GM19438 (cell line): ENCODE measurements at regions not wholly inside any gene's neighbourhood (a gene's known extent, or its start where the extent isn't known, plus 50 kb on each side); places are given as distances from the start of the nearest gene placed in this dataset.

Experiments used
- ATAC-seq: cut with Tn5 transposase; IDR thresholded peaks from one replicate; pipeline ENCODE4 v1.9.1; 2021; ENCODE audit warnings: low read depth; ENCODE audit not compliant: unreplicated experiment

DNA sequence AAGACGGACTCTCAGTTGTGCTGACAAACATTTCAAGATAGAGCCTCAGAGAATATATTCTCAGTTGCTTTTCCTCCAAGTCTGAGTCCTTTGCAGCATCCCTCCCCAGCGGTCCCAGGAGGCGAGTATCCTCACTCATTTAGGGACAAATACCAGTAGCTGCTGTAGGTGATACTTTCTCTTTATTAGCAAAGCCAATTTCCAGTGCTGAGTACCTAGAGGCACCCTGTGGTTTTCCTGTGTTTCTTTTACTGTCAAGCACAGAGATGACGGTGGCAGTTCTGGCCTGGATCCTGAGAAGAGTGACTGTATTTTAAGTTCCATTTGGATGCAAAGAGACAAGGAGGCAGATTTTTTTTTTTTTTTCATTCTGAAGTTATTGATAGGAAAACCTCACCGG lies 1058.4 kb downstream of the SORCS3 start:
- ATAC-seq, result no peak

DNA sequence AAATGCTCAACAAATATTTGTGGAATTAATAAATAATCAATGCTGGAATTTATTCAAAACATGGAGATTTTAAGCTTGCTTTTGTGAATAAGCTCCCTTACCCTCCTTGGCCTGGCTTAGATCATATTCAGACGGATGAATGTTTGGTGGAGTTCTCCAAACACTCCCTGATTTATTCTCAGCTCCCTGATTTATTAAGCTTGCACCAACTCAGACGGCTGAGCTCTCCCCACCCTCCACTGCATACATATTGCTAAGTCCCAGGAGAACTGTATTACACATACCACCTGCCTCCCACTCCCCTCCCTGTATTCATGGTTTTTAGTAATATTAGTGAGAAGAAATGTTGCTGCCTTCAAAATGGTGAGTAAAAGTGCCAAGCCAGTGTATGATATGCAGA lies 1057.5 kb downstream of the SORCS3 start:
- ATAC-seq, result no peak

DNA sequence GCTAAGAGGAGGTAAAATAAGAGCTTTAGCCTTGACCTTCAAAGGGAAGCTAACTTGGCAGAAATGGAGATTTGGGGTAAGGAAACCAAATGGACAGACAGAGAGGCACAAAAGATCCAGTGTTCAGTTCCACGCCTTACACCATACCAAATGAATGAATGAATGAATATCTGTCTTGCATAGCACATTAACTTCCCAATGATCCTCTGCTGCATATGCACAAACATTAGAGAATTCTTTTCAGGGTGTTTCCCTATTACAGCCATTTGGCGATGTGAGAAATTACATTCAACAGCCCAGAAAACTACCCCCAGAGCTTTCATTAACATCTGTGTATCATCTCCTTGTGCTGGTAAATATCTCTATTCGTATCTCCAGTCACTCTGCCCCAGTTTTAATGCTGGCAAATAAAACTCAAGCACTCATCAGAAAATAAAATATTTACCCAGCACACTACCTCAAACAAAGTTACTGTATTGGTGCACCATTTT lies 1056.2 kb downstream of the SORCS3 start:
- ATAC-seq, result no peak

DNA sequence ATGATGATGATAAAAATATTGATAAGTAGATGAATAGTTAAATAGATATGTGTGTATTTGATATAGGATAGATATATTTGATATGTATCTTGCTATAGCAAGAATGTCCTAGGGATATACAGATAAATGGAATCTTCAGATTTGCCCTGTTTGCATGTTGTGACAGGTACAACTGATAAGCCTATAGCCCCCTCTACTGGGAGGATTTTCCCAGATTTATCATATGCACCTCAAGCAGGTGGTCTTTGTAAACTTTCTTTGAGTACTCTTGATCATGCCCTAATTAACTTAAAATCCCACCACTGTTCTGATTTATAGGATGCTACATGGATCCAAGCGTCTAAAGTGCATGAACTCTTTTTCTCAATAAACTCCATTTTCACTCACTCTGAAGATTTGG lies 1050.7 kb downstream of the SORCS3 start:
- no peak for ATAC-seq

DNA sequence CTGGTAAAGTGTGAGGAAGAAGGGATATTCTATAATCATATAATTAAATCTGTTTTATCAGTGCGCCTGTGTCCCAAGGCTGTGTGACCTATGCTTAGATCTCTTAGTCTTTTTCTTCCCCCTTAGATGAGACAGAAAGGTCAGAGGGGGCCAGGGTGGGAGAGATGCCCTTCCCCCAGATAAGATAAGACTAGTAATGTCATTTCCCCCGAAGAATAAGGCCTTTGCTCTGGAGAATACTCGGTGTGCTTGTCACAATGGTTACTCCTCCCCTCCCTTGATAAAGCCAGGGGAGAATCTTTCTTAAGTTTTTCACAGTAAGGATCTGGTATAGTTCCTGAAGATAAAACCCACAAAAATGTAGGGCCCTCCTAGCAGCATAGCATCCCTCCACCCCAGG lies 1041.8 kb downstream of the SORCS3 start:
- ATAC-seq, result no peak

DNA sequence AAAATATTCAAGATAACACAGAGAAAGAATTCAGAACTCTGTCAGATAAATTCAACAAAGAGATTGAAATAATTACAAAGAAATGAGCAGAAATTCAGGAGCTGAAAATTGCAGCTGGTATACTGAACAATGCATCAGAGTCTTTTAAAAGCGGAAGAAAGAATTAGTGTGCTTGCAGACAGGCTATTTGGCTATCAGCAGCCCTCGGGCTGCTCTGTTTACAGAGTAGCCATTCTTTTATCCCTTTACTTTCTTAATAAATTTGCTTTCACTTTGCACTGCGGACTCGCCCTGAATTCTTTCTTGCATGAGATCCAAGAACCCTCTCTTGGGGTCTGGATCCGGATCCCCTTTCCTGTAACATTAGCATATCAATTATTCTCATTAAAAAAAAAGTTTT lies 1040.0 kb downstream of the SORCS3 start:
- no peak for ATAC-seq

DNA sequence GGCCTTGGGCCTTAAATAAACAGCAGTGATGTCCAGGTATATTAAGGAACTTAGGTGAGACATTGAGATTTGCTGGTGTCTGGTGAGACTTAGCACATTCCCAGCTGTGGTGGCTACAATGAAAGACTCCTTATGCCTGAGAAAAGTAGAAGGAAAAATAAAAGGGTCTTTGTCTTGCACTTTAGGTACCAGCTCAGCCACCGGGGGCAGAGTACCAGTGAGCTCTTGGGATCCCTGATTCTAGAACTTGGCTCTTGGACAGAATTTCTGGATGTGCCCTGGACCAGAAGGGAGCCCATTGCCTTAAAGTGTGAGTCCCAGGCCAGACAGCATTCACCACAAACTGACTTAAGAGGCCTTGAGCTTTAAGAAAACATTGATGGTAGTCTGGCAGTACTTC lies 1038.7 kb downstream of the SORCS3 start:
- ATAC-seq, result no peak

DNA sequence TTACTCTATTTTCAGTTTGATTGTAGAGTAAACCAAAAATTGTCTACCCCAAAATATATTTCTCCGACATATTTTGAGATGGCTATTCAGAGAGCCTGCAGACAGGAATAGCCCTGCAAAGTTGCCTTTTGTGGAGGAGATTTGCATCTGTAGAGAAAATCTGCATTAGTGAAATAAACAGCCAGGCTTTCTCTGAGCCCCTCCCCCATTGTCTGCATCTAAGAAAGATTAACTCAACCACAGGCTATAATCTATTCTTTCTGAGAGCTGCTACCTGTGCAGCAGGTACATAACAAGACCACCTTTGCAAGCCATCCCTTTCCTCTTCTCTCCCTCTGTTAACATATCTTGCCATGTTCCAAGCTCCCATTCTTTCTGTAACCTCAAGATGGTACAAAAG lies 1034.2 kb downstream of the SORCS3 start:
- ATAC-seq, result no peak

DNA sequence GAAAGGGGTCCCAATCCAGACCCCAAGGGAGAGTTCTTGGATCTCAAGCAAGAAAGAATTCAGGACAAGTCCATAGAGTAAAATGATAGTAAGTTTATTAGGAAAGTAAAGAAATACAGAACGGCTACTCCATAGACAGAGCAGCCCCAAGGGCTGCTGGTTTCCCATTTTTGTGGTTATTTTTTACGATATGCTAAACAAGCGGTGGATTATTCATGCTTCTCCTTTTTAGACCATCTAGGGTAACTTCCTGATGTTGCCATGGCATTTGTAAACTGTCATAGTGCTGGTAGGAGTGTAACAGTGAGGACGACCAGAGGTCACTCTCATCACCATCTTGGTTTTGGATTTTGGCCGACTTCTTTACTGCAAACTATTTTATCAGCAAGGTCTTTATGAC lies 1033.4 kb downstream of the SORCS3 start:
- no peak for ATAC-seq

DNA sequence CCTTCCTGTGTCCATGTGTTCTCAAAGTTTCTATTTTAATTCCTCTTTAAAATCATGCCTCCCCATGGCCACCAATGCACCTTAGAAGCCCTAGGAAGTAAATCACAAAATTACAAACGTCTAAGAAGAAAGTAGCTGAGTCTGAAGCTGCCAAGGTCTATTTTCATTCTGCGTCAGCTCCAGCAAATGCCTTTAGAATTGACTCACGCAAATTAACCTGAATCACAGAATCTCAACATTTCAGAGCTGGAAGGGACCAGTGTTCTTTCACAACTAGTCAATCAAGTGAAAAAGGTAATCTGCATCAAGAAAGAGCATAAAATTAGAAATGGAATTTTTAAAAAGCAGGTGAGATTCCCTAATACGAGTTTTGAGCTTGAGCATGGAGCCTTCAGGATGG lies 1017.6 kb downstream of the SORCS3 start:
- ATAC-seq, result no peak

DNA sequence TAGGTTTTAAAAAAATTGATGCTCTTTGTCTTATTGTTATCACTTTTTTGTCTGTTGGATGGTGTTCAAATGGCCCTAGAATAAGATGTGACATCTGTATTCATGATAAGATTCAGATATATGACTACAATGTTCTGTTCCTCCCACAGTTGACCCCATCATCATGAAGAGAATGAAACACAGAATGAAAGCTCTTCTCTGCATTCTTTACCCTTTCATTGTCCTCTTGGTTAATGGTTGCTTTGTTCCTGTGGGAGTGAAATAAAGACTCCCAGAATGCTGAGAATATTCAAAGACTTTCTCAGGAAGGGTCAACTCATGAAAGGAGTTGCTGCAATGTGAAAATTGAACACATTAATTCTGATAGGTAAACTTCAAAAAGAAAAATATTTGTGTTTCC lies 1015.8 kb downstream of the SORCS3 start:
- no peak for ATAC-seq

DNA sequence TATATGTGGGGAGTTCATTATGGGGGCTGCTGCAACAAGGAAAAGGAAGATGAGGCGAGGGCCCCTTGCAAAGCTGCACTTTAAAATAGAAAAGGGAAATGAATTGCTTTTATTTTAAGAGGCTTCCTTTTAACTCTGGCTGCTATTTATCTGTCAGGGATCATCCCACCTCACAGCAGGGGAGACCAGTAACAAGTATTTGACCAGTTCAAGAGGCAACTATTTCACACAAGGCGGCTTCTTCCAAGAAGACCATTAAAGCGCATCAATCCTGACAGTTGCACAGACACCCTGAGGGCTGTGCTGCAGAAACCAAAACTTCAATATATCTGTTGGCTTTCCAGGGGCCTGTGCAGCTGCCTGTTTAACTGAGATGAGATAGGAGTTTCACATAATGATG lies 1009.2 kb downstream of the SORCS3 start:
- ATAC-seq, result no peak

DNA sequence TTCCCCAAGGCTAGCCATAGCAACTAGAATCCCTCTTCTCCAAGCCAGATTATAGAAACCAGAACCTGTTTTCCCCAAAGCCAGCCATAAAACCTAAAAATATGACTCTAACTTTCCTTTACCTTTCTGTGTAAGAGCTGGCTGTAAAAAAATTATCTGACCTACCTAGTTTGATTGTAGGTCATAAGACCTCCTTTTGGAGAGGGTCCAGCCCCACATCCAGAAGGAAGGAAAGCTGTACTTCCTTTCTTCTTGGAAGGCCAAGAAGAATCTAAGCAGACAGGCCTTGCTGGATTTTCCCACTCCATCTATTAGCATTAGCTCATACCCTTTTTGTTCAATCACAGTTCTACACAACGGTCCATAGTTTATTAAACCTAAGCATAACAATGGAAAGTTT lies 1006.3 kb downstream of the SORCS3 start:
- no peak for ATAC-seq

DNA sequence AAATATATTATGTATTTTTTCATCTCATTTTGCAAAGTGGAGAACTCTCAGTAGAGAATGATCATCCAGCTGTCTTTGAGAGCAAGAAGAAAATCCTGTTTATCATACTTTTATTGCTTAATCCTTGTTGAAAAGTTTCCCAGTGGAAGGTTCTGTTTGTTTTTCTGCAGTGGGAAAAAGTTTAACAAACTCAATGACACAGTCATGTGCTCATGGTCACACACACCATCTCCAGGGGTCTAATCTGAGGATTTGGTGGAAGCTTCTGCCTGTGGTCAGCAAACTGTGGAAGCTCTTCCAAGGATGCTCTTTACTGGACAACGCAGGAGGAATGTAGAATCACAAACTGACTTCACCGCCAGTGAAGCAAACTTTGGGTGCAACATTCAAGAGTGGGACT lies 1003.9 kb downstream of the SORCS3 start:
- ATAC-seq, result no peak

DNA sequence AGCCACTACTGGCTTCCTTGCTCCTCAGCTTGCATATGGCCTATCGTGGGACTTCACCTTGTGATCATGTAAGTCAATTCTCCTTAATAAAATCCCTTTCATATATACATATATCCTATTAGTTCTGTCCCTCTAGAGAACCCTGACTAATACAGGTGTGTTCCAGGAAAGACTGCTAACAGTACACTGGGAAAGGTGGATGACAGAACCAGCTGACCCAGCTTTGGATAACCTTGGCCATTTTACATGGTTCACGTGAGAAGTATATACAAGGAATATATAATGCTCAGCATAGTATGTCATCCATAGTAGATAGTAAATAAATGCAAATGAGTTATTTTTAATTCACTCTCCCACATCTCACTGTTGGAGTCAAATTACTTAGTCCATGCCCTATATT lies 1003.5 kb downstream of the SORCS3 start:
- ATAC-seq, result no peak

DNA sequence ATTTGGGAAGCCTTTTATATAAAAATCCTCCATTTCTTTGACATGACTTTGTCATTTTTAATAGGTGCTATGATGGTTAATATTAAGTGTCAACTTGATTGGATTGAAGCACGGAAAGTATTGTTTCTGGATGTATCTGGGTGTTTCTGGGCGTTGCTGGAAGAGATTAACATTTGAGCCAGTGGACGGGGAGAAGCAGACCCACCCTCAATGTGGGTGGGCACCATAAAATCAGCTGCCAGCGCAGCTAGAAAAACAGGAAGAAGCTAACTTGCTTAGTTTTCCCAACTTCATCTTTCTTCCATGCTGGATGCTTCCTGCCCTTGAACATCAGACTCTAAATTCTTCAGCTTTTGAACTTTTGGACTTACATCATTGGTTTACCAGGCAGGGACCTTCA lies 1003.0 kb downstream of the SORCS3 start:
- no peak for ATAC-seq

DNA sequence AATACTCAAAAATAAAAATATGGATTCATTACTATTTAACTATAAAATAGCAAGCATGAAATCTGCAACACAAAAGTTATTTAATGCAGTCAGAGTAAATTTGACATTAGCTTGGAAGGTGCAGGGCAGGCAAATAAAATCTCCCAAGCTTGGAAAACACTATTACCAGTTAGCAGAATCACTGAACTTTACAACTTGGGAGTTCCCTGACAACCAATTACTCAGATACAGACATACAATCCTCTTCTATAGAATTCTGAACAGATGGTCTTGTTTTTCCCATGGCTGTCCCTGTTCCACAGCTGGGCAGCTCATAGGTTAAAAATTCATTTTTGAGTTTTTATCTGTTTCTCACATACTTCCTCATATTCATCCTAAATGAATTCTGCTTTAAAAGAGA lies 1002.6 kb downstream of the SORCS3 start:
- no peak for ATAC-seq

DNA sequence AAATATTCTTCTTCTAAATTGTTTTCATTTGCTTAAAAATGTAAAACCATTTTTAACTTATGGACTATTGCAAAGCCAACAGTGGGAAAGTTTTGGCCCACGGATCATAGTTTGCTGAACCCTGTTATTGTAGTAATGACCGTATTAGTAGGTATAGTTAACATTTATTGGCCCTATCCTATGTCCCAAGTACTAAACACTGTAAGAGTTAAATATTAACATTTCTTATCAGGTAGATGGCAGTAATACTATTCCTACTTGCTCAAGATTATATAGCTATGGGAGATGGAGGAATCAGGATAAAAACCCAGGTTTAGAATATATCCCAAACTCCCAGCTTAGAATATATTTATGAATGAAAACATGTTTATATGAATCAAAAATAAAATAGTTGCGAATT lies 993.2 kb downstream of the SORCS3 start:
- ATAC-seq, result no peak

DNA sequence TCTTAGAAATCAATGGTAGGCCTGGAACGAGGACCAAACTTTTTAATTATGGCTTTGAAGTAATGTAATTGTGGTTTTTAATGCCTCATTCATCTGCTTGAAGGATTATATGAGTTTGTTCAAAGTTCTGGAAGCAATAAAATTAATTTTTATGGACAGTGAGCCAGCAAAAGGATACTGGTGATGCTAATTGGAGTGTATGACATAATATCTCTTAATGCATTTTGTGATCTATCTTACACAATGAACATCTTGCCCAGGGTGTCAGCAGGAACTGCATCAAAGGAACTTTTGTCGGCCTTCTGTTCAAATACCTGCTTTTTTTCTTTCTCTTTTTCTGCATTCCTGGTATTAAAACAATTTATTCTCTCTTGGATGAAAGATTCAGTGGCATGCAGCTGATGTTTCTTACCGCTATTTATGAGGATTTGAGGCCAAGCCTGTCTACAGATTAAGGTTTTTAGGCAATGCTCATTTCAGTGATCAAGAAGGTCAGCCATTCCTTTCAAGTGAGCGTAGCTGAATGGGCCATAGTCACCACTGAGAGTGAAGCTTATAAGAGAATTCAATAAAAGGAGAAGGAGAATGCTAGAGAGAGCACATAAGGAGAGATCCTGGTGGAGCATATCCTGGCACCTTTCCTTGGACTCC lies 974.8 kb downstream of the SORCS3 start:
- ATAC-seq, result no peak

DNA sequence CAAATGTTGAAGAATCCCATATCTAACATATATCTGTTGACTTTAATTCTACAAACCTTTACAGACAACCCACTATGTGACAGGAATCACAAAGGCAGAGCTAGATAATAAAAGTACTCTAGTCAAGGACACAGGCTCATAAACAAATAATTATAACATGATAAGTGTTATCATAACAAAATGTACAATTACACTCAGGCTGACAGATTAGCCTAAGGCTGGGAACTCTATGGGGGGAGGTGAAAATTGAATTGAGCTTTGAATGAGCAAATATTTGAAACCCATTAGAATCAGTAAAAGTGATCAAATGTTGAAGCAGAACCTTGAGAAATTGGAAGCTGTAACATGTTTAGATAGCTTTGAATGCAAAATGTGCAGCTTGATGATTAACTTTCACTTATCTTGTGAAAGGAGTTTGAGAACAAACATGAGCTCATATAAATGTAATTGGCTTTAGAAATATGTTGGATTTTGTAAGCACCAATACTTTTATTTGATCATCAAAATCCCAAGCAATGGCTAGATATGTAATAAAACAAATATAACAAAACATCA lies 970.2 kb downstream of the SORCS3 start:
- no peak for ATAC-seq

DNA sequence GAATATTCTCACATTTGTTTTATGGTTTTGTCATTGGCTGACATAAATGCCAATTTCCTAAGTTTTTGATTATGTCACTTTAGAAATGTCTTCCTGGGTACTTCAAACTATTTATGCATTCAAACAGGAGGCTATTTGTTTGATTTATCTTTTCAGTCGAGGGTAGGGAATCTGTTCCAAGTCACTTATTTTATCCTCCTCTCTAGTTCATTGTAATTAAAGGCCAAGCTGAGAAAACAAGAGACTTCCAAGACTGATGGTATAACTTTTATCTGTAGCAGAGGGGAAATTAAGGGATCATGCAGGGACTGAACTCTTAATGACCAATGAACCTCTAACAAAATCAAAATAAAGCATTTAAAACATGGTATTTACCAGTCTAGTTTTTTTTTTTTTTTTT lies 968.4 kb downstream of the SORCS3 start:
- ATAC-seq, result no peak

DNA sequence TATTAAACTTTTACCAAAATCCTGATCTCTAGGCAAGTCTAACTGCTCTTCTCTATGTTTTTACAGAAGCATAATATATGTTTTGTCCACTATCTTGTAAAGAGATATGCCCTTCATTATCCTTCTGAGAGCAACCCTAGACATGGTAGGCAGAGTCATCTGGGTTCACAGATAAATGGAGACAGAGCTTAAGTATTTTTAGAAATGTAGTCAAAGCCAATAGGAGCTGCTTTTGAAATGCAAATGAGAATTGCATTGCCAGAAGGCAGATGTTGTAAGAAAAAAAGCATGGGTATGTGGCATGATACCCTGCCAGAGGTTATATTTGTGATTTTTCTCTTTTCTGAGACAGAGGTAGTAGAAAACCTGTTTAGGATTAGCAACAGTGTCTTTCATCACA lies 964.8 kb downstream of the SORCS3 start:
- ATAC-seq, result no peak

DNA sequence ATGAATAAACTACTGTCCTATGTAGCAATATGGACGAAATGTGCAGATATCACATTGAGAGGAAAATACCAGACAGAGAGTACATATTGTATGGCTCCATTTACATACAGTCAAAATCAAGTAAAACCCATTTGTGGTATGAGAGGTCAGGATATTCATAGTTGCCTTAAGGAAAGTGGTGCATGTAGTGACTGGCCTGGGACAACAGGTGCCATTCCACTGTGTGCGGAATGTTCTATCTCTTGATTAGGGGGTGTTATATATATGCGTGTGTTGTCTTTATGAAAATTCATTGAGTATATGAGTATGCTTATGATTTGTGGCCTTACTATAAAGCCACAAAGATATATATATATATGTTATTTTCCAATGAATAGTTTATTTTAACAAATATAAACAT lies 964.0 kb downstream of the SORCS3 start:
- no peak for ATAC-seq
